Ishikawa (cell line): ENCODE measurements at regions not wholly inside any gene's neighbourhood (a gene's known extent, or its start where the extent isn't known, plus 50 kb on each side); places are given as distances from the start of the nearest gene placed in this dataset.

Source experiments
- CEBPB ChIP-seq: IDR thresholded peaks from 2 replicates; pipeline ENCODE4 v1.6.1; 2012
- CREB1 ChIP-seq: IDR thresholded peaks from 2 replicates; pipeline ENCODE4 v1.6.1; 2012; ENCODE audit warnings: low read depth
- EGR1 ChIP-seq: IDR thresholded peaks from 2 replicates; pipeline ENCODE4 v1.6.1; 2012
- EP300 ChIP-seq: IDR thresholded peaks from 2 replicates; pipeline ENCODE4 v1.6.1; 2012; ENCODE audit warnings: borderline replicate concordance
- FOXM1 ChIP-seq: IDR thresholded peaks from 2 replicates; pipeline ENCODE4 v1.6.1; 2012; ENCODE audit warnings: low read depth, borderline replicate concordance
- MAX ChIP-seq: IDR thresholded peaks from 2 replicates; pipeline ENCODE4 v1.6.1; 2012
- NFIC ChIP-seq: IDR thresholded peaks from 2 replicates; pipeline ENCODE4 v1.6.1; 2012
- RAD21 ChIP-seq: IDR thresholded peaks from 2 replicates; pipeline ENCODE4 v1.6.1; 2012; ENCODE audit warnings: low read depth
- REST ChIP-seq: IDR thresholded peaks from 2 replicates; pipeline ENCODE4 v1.6.1; 2012; ENCODE audit warnings: low read depth, mild to moderate bottlenecking
- TAF1 ChIP-seq: IDR thresholded peaks from 2 replicates; pipeline ENCODE4 v1.6.1; 2012; ENCODE audit warnings: low read depth, mild to moderate bottlenecking
- TCF12 ChIP-seq: IDR thresholded peaks from 2 replicates; pipeline ENCODE4 v1.6.1; 2012; ENCODE audit warnings: low read depth
- TEAD4 ChIP-seq: IDR thresholded peaks from 2 replicates; pipeline ENCODE4 v1.6.1; 2012
- USF1 ChIP-seq: IDR thresholded peaks from 2 replicates; pipeline ENCODE4 v1.6.1; 2012
- YY1 ChIP-seq: IDR thresholded peaks from 2 replicates; pipeline ENCODE4 v1.6.1; 2012; ENCODE audit warnings: low read depth
- ZBTB7A ChIP-seq: IDR thresholded peaks from 2 replicates; pipeline ENCODE4 v1.6.1; 2012; ENCODE audit warnings: low read depth

GRCh38 chr11:26127336-26127735 lies 204.6 kb upstream of the ANO3 start:
- no peak for TF ChIP-seq MAX
- no peak for TF ChIP-seq YY1
- no peak for TF ChIP-seq FOXM1

GRCh38 chr11:26131406-26131805 lies 200.5 kb upstream of the ANO3 start:
- TF ChIP-seq MAX (no peak), EP300 (no peak), CREB1 (no peak), REST (no peak), TCF12 (no peak), TEAD4 (no peak), NFIC (no peak), TAF1 (no peak)

GRCh38 chr11:26134053-26134452 lies 197.9 kb upstream of the ANO3 start:
- TF ChIP-seq EGR1 (no peak), YY1 (no peak), USF1 (no peak), TAF1 (no peak), EP300 (no peak), NFIC (no peak), TCF12 (no peak), CREB1 (no peak), REST (no peak), ZBTB7A (no peak)

GRCh38 chr11:26134481-26135355 lies 197.2 kb upstream of the ANO3 start:
- peak; percentile 21; the same call in 1 of the 2 replicates for TF ChIP-seq RAD21
- no peak for TF ChIP-seq EGR1

- TF ChIP-seq EP300 (no peak), ZBTB7A (no peak), TAF1 (no peak), TEAD4 (no peak), FOXM1 (no peak)
Observed at GRCh38 chr11:26137651-26138050, 194.3 kb upstream of the ANO3 start.

GRCh38 chr11:26142891-26143290 lies 189.0 kb upstream of the ANO3 start:
- TF ChIP-seq USF1 (no peak), NFIC (no peak), EP300 (no peak), CEBPB (no peak), TAF1 (no peak), YY1 (no peak), ZBTB7A (no peak), MAX (no peak), FOXM1 (no peak), CREB1 (no peak), RAD21 (no peak), REST (no peak), TCF12 (no peak), EGR1 (no peak), TEAD4 (no peak)
